Peyer's patch (tissue), 4 donors: ENCODE measurements at regions not wholly inside any gene's neighbourhood (a gene's known extent, or its start where the extent isn't known, plus 50 kb on each side); places are given as distances from the start of the nearest gene placed in this dataset.

Experiments used
- POLR2A ChIP-seq, 2 donors: fragments of 450-650 bp; IDR thresholded peaks; one replicate each; pipeline ENCODE4 v1.5.1; 2017; ENCODE audit warnings: antibody characterized with exemption in 2 of 2, mild to moderate bottlenecking in 2 of 2, moderate library complexity in 2 of 2
- TF ChIP-seq, protein P1 (sequence below), 6 experiments: fragments of 450-650 bp in 4 of 6; fragments of 200-600 bp in 2 of 6; sonication (generic) in 1 of 6; IDR thresholded peaks; one replicate each; pipeline ENCODE4 v1.5.1; 2017 to 2019; ENCODE audit warnings: antibody characterized with exemption in 6 of 6, mild to moderate bottlenecking in 3 of 6, moderate library complexity in 1 of 6

DNA sequence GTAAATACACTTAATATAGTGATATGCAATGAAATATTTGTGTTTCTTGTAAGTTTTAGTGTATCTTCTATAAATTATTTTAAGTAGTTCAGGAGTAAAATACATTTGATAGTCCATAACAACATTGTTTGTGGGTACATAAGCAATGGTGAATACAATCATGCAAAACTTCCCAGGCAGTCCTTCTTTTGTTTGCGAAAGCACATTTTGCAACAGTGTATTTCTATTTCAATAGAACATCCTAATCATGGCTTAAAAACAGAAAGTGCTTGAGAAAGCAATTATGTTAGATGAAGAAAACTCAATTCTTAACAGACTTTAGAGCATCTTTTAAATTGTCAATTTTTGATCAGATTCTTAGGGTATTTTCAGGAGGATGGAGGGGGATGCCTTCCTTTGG lies 155.6 kb downstream of the POSTN start:
- TF ChIP-seq, protein P1, sequence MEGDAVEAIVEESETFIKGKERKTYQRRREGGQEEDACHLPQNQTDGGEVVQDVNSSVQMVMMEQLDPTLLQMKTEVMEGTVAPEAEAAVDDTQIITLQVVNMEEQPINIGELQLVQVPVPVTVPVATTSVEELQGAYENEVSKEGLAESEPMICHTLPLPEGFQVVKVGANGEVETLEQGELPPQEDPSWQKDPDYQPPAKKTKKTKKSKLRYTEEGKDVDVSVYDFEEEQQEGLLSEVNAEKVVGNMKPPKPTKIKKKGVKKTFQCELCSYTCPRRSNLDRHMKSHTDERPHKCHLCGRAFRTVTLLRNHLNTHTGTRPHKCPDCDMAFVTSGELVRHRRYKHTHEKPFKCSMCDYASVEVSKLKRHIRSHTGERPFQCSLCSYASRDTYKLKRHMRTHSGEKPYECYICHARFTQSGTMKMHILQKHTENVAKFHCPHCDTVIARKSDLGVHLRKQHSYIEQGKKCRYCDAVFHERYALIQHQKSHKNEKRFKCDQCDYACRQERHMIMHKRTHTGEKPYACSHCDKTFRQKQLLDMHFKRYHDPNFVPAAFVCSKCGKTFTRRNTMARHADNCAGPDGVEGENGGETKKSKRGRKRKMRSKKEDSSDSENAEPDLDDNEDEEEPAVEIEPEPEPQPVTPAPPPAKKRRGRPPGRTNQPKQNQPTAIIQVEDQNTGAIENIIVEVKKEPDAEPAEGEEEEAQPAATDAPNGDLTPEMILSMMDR (IDR thresholded peaks at IDR 0.05): no peak
- no peak for TF ChIP-seq POLR2A (IDR thresholded peaks at IDR 0.05)
